ENCODE measurements at regions not wholly inside any gene's neighbourhood (a gene's known extent, or its start where the extent isn't known, plus 50 kb on each side); places are given as distances from the start of the nearest gene placed in this dataset.

DNA sequence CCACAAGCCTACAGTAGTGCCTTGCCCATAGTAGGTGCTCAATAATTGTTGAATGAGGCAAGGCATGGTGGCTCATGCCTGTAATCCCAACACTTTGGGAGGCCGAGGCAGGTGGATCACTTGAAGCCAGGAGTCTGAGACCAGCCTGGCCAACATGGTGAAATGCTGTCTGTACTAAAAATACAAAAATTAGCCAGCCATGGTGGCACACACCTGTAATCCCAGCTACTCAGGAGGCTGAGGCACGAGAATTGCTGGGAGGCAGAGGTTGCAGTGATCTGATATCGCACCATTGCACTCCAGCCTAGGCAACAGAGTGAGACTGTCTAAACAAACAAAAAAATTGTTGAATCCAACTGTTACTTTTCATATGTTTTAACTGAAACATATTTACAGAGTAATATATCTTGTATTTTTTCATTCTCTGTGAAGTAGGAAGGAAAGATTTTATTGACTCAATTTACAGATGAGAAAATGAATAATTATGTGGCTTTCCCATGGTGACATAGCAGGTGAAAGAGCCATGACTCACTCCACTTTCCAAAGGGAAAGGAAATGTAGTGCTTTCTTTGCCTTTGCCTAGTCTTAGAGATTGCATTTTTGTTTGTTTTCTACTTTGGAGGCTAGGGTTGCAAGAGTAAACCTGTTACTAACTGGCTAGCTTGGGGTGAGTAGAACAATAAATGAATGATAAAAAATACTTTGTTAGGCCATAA, 95.4 kb upstream of the SLC38A4 start:
- CTCF ChIA-PET = no interaction called here
- no peak overlapping the region for H3K27ac Mint-ChIP-seq (ENCODE audit: unreplicated experiment)
- H3K27me3 Mint-ChIP-seq (ENCODE audit: unreplicated experiment) = no peaks in the 10 kb centered on the region
- H3K4me1 Mint-ChIP-seq (ENCODE audit: low read depth, unreplicated experiment) = no peaks in the 10 kb centered on the region
- no peak for DNase-seq
- intact Hi-C loops (cut with micrococcal nuclease; ENCODE audit: unreplicated experiment) = no loop called here
- TF ChIP-seq, protein P1, sequence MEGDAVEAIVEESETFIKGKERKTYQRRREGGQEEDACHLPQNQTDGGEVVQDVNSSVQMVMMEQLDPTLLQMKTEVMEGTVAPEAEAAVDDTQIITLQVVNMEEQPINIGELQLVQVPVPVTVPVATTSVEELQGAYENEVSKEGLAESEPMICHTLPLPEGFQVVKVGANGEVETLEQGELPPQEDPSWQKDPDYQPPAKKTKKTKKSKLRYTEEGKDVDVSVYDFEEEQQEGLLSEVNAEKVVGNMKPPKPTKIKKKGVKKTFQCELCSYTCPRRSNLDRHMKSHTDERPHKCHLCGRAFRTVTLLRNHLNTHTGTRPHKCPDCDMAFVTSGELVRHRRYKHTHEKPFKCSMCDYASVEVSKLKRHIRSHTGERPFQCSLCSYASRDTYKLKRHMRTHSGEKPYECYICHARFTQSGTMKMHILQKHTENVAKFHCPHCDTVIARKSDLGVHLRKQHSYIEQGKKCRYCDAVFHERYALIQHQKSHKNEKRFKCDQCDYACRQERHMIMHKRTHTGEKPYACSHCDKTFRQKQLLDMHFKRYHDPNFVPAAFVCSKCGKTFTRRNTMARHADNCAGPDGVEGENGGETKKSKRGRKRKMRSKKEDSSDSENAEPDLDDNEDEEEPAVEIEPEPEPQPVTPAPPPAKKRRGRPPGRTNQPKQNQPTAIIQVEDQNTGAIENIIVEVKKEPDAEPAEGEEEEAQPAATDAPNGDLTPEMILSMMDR (IDR thresholded peaks at IDR 0.05; ENCODE audit: unreplicated experiment) = no peak
- no peaks in the 10 kb centered on the region for H3K36me3 Mint-ChIP-seq (ENCODE audit: insufficient read depth, unreplicated experiment)
- no peak overlapping the region for H3K4me3 Mint-ChIP-seq (ENCODE audit: low read depth, unreplicated experiment)
- no TSS peak for BruUV-seq (replicated peaks)
- H3K9me3 Mint-ChIP-seq (ENCODE audit: low read depth, unreplicated experiment) = no peaks in the 10 kb centered on the region

DNA sequence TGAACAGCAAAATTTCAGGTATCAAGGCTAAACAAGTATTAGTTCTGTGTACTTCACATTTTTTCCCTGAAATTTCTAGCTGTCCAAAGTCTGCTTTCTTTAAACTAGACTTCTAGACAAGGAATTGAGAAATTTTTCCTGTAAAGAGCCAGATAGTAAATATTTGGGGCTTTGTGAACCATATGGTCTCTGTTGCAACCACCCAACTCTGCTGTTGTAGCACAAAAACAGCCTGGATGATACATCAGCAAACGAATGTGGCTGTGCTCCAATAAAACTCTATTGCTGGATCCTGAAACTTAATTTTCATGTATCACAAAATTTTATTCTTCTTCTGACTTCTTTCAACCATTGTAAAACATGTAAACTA, 96.0 kb upstream of the SLC38A4 start:
- intact Hi-C loops (cut with micrococcal nuclease; ENCODE audit: unreplicated experiment) = no loop called here
- TF ChIP-seq, protein P1 (IDR thresholded peaks at IDR 0.05; ENCODE audit: unreplicated experiment) = no peak
- no TSS peak for BruUV-seq (replicated peaks)
- Mint-ChIP-seq H3K36me3 (ENCODE audit: insufficient read depth, unreplicated experiment) (no peaks in the 10 kb centered on the region), H3K27me3 (ENCODE audit: unreplicated experiment) (no peaks in the 10 kb centered on the region), H3K9me3 (ENCODE audit: low read depth, unreplicated experiment) (no peaks in the 10 kb centered on the region), H3K4me3 (ENCODE audit: low read depth, unreplicated experiment) (no peak overlapping the region), H3K4me1 (ENCODE audit: low read depth, unreplicated experiment) (no peaks in the 10 kb centered on the region), H3K27ac (ENCODE audit: unreplicated experiment) (no peak overlapping the region)
- no peak for DNase-seq
- CTCF ChIA-PET = no interaction called here

DNA sequence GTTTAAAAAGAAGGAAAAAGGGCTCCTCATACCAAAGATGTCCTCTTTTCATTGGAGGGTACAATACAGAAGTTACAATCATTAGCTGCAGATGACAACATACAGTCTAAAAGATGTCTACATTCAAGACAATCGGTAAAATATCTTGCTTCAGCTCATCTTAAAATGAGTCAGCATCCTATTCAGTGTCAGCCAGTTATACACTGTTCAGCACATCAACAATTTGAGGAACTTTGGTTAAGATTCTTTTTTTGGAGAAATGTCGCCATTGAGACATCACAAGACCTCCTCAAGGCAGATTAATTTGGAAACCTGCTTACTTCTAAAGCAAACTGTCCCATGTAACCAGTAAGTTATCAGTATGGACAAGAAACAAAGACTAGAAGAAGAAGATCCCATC, 100.7 kb upstream of the SLC38A4 start:
- CTCF ChIA-PET = no interaction called here
- DNase-seq = no peak
- H3K27me3 Mint-ChIP-seq (ENCODE audit: unreplicated experiment) = no peaks in the 10 kb centered on the region
- BruUV-seq (replicated peaks) = no TSS peak
- no peak overlapping the region for H3K27ac Mint-ChIP-seq (ENCODE audit: unreplicated experiment)
- TF ChIP-seq, protein P1 (IDR thresholded peaks at IDR 0.05; ENCODE audit: unreplicated experiment) = no peak
- intact Hi-C loops (cut with micrococcal nuclease; ENCODE audit: unreplicated experiment) = no loop called here
- H3K36me3 Mint-ChIP-seq (ENCODE audit: insufficient read depth, unreplicated experiment) = no peaks in the 10 kb centered on the region
- no peaks in the 10 kb centered on the region for H3K4me1 Mint-ChIP-seq (ENCODE audit: low read depth, unreplicated experiment)
- no peaks in the 10 kb centered on the region for H3K9me3 Mint-ChIP-seq (ENCODE audit: low read depth, unreplicated experiment)
- no peak overlapping the region for H3K4me3 Mint-ChIP-seq (ENCODE audit: low read depth, unreplicated experiment)

DNA sequence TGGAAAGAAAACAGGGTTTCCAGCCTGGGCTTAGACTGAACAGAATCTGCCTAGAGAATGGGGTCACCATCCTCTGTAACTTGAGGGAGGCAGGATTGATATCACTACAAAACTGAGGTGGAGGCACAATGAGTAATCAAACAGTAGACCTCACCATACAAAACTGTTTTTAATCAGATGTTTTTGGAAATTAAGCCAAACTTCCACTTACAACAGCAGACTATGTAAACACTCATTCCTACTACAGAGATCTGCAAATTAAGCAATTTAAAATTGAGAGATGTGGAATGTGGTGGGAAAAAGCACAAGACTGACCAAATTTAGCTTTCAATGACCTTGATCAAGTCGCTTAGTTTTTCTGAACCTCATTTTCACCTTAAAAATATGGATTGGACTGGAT, 104.3 kb upstream of the SLC38A4 start:
- Mint-ChIP-seq H3K27ac (ENCODE audit: unreplicated experiment) (no peak overlapping the region), H3K27me3 (ENCODE audit: unreplicated experiment) (no peaks in the 10 kb centered on the region), H3K4me1 (ENCODE audit: low read depth, unreplicated experiment) (no peaks in the 10 kb centered on the region), H3K9me3 (ENCODE audit: low read depth, unreplicated experiment) (no peaks in the 10 kb centered on the region), H3K4me3 (ENCODE audit: low read depth, unreplicated experiment) (no peak overlapping the region), H3K36me3 (ENCODE audit: insufficient read depth, unreplicated experiment) (no peaks in the 10 kb centered on the region)
- BruUV-seq (replicated peaks) = no TSS peak
- TF ChIP-seq, protein P1 (IDR thresholded peaks at IDR 0.05; ENCODE audit: unreplicated experiment) = no peak
- intact Hi-C loops (cut with micrococcal nuclease; ENCODE audit: unreplicated experiment) = loop anchor here (10.0 kb wide), 1 partner anchor 775 kb away; no protein-coding TSS in a partner anchor
- DNase-seq = no peak
- CTCF ChIA-PET = no interaction called here
